Ishikawa (cell line): ENCODE measurements at regions not wholly inside any gene's neighbourhood (a gene's known extent, or its start where the extent isn't known, plus 50 kb on each side); places are given as distances from the start of the nearest gene placed in this dataset.

Experiments
- EP300 ChIP-seq: IDR thresholded peaks from 2 replicates; pipeline ENCODE4 v1.6.1; 2012; ENCODE audit warnings: borderline replicate concordance
- RAD21 ChIP-seq: IDR thresholded peaks from 2 replicates; pipeline ENCODE4 v1.6.1; 2012; ENCODE audit warnings: low read depth
- REST ChIP-seq: IDR thresholded peaks from 2 replicates; pipeline ENCODE4 v1.6.1; 2012; ENCODE audit warnings: low read depth, mild to moderate bottlenecking
- TAF1 ChIP-seq: IDR thresholded peaks from 2 replicates; pipeline ENCODE4 v1.6.1; 2012; ENCODE audit warnings: low read depth, mild to moderate bottlenecking
- YY1 ChIP-seq: IDR thresholded peaks from 2 replicates; pipeline ENCODE4 v1.6.1; 2012; ENCODE audit warnings: low read depth
- ZBTB7A ChIP-seq: IDR thresholded peaks from 2 replicates; pipeline ENCODE4 v1.6.1; 2012; ENCODE audit warnings: low read depth
- TF ChIP-seq, protein P1 (sequence below): IDR thresholded peaks from 2 replicates; pipeline ENCODE4 v1.6.1; 2012

- TF ChIP-seq, protein P1, sequence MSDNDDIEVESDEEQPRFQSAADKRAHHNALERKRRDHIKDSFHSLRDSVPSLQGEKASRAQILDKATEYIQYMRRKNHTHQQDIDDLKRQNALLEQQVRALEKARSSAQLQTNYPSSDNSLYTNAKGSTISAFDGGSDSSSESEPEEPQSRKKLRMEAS = no peak
- TF ChIP-seq REST = no peak
- no peak for TF ChIP-seq YY1
- no peak for TF ChIP-seq EP300
- no peak for TF ChIP-seq RAD21
- no peak for TF ChIP-seq TAF1
- no peak for TF ChIP-seq ZBTB7A
These were observed 126.5 kb upstream of the JCAD start for GRCh38 chr10:30185916-30186315.
